ENCODE measurements at regions not wholly inside any gene's neighbourhood (a gene's known extent, or its start where the extent isn't known, plus 50 kb on each side); places are given as distances from the start of the nearest gene placed in this dataset.
"Not testable (repeated sequence)": the region's sequence is repeated elsewhere in the genome, so short reads cannot be mapped to it uniquely, and the experiment has no call there.

DNA sequence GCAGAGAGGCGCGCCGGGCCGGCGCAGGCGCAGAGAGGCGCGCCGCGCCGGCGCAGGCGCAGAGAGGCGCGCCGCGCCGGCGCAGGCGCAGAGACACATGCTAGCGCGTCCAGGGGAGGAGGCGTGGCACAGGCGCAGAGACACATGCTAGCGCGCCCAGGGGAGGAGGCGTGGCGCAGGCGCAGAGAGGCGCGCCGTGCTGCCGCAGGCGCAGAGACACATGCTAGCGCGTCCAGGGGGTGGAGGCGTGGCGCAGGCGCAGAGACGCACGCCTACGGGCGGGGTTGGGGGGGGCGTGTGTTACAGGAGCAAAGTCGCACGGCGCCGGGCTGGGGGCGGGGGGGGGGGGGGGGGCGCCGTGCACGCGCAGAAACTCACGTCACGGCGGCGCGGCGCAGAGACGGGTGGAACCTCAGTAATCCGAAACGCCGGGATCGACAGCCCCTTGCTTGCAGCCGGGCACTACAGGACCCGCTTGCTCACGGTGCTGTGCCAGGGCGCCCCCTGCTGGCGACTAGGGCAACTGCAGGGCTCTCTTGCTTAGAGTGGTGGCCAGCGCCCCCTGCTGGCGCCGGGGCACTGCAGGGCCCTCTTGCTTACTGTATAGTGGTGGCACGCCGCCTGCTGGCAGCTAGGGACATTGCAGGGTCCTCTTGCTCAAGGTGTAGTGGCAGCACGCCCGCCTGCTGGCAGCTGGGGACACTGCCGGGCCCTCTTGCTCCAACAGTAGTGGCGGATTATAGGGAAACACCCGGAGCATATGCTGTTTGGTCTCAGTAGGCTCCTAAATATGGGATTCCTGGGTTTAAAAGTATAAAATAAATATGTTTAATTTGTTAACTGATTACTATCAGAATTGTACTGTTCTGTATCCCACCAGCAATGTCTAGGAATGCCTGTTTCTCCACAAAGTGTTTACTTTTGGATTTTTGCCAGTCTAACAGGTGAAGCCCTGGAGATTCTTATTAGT is 269.9 kb downstream of the OR4F29 start:
- H3K4me1 ChIP-seq; H3K27me3 ChIP-seq; H3K27ac ChIP-seq; intact Hi-C loops (cut with DNase I); H3K36me3 ChIP-seq; H3K9me3 ChIP-seq; H3K4me3 ChIP-seq: not testable (repeated sequence)
- ATAC-seq: peak; percentile 47
- peak in 1 of 2 donors; percentile 15 for TF ChIP-seq CTCF (IDR thresholded peaks at IDR 0.05)
- DNase-seq: peak; percentile 46 to 86 (median 69)

DNA sequence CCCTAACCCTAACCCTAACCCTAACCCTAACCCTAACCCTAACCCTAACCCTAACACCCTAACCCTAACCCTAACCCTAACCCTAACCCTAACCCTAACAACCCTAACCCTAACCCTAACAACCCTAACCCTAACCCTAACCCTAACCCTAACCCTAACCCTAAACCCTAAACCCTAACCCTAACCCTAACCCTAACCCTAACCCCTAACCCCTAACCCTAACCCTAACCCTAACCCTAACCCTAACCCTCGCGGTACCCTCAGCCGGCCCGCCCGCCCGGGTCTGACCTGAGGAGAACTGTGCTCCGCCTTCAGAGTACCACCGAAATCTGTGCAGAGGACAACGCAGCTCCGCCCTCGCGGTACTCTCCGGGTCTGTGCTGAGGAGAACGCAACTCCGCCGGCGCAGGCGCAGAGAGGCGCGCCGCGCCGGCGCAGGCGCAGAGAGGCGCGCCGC is 270.7 kb downstream of the OR4F29 start:
- DNase-seq (peak in 3 of 4 donors; percentile 21 to 31 (median 21)), ATAC-seq (peak; percentile 60)
- intact Hi-C loops (cut with DNase I): not testable (repeated sequence)

DNA sequence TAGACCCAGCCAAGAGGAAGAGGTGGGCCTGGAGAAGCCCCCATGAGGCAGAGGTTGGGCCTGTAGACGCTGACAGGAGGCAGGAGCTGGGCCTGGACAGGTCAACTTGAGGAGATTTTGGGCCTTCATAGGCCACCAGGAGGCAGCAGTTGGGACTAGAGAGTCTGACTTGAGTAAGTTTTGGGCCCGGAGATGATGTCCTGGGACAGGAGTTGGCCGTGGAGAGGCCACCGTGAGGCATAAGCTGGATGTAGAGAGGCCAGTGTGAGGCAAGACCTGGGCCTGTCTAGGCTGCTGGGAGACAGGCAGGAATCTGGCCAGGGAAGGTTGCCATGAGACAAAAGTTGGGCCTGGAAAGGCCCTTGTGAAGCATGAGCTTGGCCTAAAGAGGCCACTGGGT is 312.6 kb downstream of the OR4F29 start:
- intact Hi-C loops (cut with DNase I); H3K27ac ChIP-seq; H3K4me3 ChIP-seq; ATAC-seq; H3K9me3 ChIP-seq; H3K27me3 ChIP-seq; H3K4me1 ChIP-seq: not testable (repeated sequence)
- peak in 1 of 4 donors; percentile 58 for DNase-seq
- H3K36me3 ChIP-seq: peaks cover 0 to 15% of the 10 kb centered on the region in 2 donors

More for the DNA sequence above, 270.7 kb downstream of the OR4F29 start:
- H3K27ac ChIP-seq, H3K36me3 ChIP-seq, H3K27me3 ChIP-seq, H3K4me1 ChIP-seq, H3K4me3 ChIP-seq, H3K9me3 ChIP-seq: not testable (repeated sequence)

DNA sequence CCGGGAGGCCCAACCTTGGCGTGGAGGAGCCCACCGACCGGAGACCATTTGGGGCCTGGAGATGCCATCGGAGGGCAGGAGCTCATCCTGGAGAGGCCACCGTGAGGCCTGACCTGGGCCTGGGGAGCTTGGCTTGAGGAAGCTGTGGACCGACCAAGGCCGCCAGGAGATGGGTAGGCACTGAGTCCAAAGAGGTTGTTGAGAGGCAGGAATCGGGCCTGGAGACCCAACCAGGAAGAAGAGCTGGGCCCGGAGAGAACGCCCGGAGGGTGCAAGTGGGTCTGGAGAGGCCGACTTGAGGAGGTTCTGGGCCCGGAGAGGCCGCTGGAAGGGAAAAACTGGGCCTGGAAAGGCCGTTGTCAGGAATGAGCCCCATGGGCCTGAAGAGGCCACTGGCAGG is 313.8 kb downstream of the OR4F29 start:
- H3K9me3 ChIP-seq; intact Hi-C loops (cut with DNase I); H3K27ac ChIP-seq; H3K4me3 ChIP-seq; ATAC-seq; H3K4me1 ChIP-seq; H3K27me3 ChIP-seq: not testable (repeated sequence)
- H3K36me3 ChIP-seq: peaks cover 0 to 15% of the 10 kb centered on the region in 2 donors
- peak in 1 of 4 donors; percentile 41 for DNase-seq

DNA sequence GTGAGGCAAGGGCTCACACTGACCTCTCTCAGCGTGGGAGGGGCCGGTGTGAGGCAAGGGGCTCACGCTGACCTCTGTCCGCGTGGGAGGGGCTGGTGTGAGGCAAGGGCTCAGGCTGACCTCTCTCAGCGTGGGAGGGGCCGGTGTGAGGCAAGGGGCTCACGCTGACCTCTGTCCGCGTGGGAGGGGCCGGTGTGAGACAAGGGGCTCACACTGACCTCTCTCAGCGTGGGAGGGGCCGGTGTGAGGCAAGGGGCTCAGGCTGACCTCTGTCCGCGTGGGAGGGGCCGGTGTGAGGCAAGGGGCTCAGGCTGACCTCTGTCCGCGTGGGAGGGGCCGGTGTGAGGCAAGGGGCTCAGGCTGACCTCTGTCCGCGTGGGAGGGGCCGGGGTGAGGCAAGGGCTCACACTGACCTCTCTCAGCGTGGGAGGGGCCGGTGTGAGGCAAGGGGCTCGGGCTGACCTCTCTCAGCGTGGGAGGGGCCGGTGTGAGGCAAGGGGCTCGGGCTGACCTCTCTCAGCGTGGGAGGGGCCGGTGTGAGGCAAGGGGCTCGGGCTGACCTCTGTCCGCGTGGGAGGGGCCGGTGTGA is 315.0 kb downstream of the OR4F29 start:
- H3K27me3 ChIP-seq; ATAC-seq; H3K4me1 ChIP-seq; H3K4me3 ChIP-seq; intact Hi-C loops (cut with DNase I); H3K27ac ChIP-seq; H3K9me3 ChIP-seq: not testable (repeated sequence)
- peaks cover 0 to 15% of the 10 kb centered on the region in 2 donors for H3K36me3 ChIP-seq
- peak in 1 of 4 donors; percentile 32 for DNase-seq

GRCh38 chr1:134936-135335 is 316.5 kb downstream of the OR4F29 start:
- H3K9me3 ChIP-seq; H3K27me3 ChIP-seq; ATAC-seq; intact Hi-C loops (cut with DNase I); H3K27ac ChIP-seq; H3K4me1 ChIP-seq; H3K4me3 ChIP-seq: not testable (repeated sequence)
- DNase-seq: peak in 1 of 4 donors; percentile 83
- peaks cover 0 to 15% of the 10 kb centered on the region in 2 donors for H3K36me3 ChIP-seq

DNA sequence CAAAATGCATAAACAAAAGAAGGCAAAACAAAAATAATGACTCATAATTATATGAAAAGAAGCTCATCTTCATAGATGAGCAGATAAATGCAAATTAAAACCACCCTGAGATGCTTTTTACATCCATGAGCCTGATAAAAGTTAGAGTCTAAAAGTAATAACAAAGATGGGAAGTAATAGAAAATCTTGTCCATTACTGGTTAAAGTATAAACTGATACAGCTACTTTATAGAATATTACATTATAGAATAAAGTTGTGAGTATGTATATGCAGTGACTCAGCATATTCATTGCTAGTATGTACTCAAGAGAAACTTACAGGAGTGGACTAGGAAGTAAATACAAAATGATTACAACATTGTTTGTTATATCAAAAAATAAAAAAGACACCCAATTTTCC is 333.0 kb downstream of the OR4F29 start:
- H3K9me3 ChIP-seq; DNase-seq; ATAC-seq; intact Hi-C loops (cut with DNase I); H3K4me1 ChIP-seq; H3K36me3 ChIP-seq; H3K27ac ChIP-seq; H3K4me3 ChIP-seq; H3K27me3 ChIP-seq: not testable (repeated sequence)

DNA sequence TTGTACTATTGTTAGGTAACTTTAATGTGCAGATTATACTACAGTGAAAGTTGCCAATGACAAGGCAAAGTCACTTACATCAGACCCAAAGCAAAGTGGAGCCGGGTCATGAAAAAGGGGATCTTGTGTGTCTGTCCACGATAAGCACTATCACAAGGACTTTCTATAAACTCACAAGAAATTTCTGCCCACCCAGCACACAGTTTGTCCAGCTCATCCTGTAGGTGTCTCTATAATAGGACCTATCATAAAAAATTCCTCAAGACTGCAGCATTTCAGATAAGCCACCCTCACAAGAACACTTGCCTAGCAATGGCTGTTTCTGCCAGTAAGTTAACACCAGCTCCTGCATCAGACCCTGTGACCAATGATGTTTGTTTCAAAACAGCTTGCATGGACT is 335.9 kb downstream of the OR4F29 start:
- H3K27me3 ChIP-seq; H3K36me3 ChIP-seq; H3K9me3 ChIP-seq; H3K27ac ChIP-seq; H3K4me1 ChIP-seq; ATAC-seq; intact Hi-C loops (cut with DNase I); DNase-seq; H3K4me3 ChIP-seq: not testable (repeated sequence)

DNA sequence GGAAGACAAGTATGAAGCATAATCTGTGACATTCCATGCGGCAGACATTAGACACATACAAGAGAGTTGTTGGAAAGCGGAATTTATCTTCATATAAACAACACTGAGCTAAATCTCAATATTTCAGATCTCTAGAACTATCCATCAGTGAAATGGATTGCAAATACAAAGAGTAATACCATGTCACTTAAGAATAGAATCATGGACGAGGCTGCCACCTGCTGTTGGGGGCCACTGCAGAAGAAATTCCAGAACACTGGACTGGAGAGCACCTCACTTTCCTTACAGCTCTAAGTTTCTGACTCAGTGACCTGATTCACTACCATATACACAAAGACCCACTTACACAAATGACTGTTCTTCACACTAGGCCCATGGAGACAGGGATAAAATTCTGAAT is 346.7 kb downstream of the OR4F29 start:
- H3K4me1 ChIP-seq; DNase-seq; H3K27me3 ChIP-seq; H3K36me3 ChIP-seq; H3K27ac ChIP-seq; ATAC-seq; intact Hi-C loops (cut with DNase I); H3K9me3 ChIP-seq; H3K4me3 ChIP-seq: not testable (repeated sequence)

DNA sequence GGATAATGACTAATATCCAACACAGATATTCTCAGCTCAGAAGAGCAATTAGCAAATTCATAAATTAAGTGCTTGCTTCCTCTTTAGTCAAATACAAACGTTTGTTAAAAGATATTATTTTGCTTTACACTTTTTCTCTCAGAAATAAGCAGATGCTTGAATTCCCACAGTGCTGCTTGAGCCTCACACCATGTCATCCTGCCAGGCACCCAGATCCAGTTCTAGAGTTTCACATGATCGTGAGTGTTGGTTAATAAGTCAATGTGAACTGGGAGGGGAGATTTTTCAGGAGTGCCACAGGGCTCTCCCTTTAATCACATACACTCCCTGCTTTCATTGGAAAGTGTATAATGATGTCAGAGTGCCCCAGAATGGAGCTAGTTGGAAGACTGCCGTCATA is 352.0 kb downstream of the OR4F29 start:
- H3K36me3 ChIP-seq; H3K9me3 ChIP-seq; H3K27ac ChIP-seq; DNase-seq; H3K4me1 ChIP-seq; H3K4me3 ChIP-seq; H3K27me3 ChIP-seq; intact Hi-C loops (cut with DNase I); ATAC-seq: not testable (repeated sequence)

GRCh38 chr1:98811-99210 is 352.7 kb downstream of the OR4F29 start:
- DNase-seq; H3K27me3 ChIP-seq; H3K27ac ChIP-seq; intact Hi-C loops (cut with DNase I); H3K36me3 ChIP-seq; H3K4me3 ChIP-seq; ATAC-seq; H3K4me1 ChIP-seq; H3K9me3 ChIP-seq: not testable (repeated sequence)

DNA sequence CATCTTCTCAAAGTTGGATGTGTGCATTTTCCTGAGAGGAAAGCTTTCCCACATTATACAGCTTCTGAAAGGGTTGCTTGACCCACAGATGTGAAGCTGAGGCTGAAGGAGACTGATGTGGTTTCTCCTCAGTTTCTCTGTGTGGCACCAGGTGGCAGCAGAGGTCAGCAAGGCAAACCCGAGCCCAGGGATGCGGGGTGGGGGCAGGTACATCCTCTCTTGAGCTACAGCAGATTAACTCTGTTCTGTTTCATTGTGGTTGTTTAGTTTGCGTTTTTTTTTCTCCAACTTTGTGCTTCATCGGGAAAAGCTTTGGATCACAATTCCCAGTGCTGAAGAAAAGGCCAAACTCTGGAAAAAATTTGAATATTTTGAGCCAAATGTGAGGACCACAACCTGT is 360.2 kb downstream of the OR4F29 start:
- H3K27me3 ChIP-seq; ATAC-seq; intact Hi-C loops (cut with DNase I); H3K4me3 ChIP-seq; DNase-seq; H3K4me1 ChIP-seq; H3K27ac ChIP-seq; H3K36me3 ChIP-seq; H3K9me3 ChIP-seq: not testable (repeated sequence)
